Urothelium cell line (cell line): ENCODE measurements at regions not wholly inside any gene's neighbourhood (a gene's known extent, or its start where the extent isn't known, plus 50 kb on each side); places are given as distances from the start of the nearest gene placed in this dataset.
"Not testable (repeated sequence)": the region's sequence is repeated elsewhere in the genome, so short reads cannot be mapped to it uniquely, and the experiment has no call there.

Experiments used
- DNase-seq: peaks from one replicate; pipeline ENCODE4 v3.0.0; 2011; ENCODE audit warnings: low spot score, mixed read lengths
- FAIRE-seq: peaks from 2 replicates; lab custom pipeline; 2011; peaks lifted over from hg19 to GRCh38; lab: Jason Lieb, UNC

DNA sequence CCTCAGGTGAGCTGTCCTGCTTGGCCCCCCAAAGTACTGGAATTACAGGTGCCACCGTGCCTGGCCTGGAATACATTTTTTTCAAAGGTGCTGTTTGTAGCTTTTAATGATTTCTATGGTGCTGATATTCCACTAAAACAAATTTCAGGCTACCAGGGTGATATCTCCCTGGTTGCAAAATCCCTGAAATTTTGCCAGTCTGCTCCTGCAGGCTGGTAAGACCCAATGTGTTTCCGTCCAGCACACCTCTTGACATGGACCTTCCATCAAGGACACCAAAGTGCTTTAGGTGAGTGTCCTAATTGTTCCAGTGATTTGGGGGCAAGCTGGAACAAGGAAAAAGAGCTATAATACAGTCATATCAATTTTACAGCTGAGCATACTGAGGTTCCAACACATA lies 69.8 kb upstream of the KMT2C start:
- FAIRE-seq (no peak), DNase-seq (no peak)

DNA sequence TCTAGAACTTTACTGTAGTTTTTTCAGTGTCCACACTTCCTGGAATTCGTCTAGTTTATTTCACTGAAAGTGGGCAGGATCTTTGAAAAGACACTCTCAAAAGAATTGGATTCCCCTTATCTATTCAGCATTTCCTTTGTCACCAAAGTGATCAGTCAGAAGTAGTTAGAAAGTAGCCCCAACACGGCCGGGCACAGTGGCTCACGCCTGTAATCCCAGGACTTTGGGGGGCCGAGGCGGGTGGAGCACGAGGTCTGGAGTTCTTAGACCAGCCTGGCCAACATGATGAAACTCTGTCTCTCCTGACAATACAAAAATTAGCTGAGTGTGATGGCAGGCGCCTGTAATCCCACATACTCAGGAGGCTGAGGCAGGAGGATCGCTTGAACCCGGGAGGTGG lies 69.0 kb upstream of the KMT2C start:
- DNase-seq (no peak), FAIRE-seq (no peak)

DNA sequence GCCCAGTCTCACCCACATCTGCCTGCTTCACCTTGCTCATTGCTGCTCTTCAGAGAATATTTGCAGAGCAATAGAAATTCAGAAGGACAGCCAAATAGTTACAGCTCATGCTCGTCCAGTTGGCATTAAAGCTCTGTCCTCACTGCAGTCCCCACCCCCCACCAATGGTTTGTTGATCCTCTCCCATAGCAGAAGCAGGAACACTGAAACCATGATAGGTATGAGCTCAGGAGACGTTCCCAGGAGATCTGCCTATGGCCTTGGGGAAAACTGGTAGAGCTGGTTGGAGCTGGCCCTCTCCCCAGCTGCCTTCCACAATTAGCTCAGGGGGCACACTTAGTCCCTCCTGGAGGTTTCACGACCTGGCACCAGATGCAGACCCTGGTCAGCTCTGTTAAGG lies 68.6 kb upstream of the KMT2C start:
- FAIRE-seq (no peak), DNase-seq (no peak)

DNA sequence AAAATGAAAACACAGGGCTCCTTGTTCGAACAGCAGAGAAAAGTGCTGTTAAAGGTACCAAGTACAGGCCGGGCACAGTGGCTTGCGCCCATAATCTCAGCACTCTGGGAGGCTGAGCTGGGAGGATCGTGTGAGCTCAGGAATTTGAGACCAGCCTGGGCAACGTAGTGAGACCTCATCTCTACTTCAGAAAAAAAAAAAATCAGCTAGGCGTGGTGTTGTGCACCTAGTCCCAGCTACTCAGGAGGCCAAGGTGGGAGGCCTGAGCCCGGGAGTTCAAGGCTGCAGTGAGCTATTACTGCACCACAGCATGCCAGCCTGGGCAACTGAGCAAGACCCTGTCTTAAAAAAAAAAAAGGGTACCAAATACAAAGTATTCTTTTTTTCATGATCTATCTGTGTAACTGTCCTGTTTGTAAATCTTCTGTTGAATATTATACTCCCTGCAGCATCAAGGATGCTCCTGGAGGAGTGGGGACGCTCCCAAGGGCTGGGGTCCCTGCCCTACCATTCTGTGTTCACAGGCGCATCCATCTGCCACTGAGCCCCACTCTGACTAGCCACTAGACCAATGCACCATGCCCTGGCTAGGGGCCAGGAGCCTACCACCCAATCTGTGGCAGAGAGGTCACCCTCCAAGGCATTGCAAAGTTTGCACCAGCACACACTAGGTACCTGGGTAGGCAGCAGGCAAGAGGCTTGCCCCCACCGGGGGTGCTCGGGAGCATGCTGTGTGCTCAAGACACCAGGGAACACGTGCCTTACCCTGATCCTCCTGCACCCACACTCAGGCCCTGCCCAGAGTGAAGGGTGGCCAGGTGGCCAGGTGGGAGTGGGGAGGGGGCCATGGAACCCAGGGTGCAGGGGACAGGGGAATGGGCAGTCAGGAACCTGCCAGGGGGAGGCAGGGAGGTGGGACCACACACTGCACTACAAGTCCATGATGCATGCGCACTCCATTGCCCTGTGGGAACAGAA lies 67.3 kb upstream of the KMT2C start:
- no peak for DNase-seq
- FAIRE-seq: no peak

DNA sequence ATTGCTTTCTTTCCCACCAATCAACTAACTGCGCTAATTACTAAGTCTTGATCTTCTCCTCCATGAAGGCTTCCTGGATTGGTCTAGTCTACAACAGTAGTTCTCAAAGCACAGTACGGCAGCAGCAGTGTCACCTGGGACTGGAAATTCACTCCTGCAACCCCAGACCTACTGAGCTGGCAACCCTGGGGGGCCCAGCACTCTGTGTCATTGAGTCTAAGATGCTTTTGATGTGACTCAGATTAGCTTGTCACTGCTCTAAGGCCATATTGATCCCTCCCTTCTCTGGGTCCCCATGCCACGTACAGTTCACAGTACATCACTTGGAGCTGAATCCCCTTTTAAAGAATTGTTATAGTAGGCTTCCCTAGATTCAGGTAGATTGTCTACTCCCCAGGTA lies 65.7 kb upstream of the KMT2C start:
- FAIRE-seq (no peak), DNase-seq (no peak)

DNA sequence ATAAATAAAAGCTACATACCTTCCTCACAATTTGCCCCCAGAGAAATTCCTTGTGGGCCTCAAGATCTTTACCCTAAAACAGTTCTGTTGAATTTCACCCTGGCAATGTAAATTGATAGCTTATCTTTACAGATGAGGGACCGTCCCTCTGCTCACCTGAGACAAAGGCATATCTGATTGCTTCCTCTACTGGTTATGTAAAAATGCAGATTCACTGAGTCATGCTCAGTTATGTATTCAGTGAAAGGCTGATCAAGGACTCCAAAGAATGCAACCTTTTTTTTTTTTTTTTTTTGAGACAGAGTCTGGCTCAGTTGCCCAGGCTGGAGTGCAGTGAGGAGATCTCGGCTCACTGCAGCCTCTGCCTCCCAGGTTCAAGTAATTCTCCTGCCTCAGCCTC lies 64.2 kb upstream of the KMT2C start:
- FAIRE-seq, DNase-seq: not testable (repeated sequence)

DNA sequence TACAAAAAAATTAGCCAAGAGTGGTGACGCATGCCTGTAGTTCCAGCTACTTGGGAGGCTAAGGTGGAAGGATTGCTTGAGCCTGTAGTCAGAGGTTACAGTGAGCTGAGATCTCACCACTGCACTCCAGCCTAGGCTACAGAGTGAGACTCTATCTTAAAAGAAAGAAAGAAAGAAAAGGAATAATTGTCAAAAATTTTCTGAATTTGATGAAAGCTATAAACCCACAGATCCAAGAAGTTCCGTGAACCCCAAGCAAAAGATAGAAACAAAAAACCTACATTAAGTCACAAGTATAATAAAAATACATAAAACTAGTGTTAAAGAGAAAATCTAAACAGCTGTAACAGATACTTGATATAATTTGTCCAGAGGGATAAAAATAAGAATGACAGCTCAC lies 60.1 kb upstream of the KMT2C start:
- FAIRE-seq (no peak), DNase-seq (no peak)

DNA sequence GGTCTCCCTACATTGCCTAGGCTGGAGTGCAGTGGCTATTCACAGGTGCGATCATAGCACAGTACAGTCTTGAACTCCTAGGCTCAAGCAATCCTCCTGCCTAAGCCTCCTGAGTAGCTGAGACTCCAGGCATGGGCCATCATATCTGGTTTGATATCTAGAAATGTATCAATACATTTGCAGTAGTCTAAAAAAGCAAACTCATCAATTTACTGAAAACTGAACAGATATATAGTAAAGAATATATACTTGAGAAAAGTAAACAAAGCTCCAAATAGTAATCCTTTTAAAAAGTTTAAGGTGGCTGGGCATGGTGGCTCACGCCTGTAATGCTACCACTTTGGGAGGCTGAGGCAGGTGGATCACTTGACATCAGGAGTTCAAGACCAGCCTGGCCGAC lies 57.1 kb upstream of the KMT2C start:
- FAIRE-seq: no peak
- DNase-seq: no peak

DNA sequence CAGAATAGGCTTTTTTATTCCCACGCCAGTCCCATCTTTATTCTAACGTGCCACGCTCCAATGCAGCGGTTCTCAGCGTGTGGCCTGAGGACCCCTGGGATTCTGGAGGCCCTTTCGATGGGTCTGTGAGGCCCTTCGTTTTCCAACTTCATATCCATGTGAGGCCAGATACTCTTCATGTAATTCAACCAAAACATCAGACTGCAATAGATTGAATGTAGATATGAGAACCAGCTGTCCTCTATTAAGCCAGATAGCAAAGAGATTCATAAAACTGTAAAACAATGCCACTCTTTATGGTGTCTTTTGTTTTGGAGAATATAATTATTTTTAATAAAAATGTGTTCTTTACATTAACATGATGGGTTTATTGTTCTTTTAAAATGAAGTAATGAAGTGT lies 53.2 kb upstream of the KMT2C start:
- no peak for FAIRE-seq
- DNase-seq: no peak

DNA sequence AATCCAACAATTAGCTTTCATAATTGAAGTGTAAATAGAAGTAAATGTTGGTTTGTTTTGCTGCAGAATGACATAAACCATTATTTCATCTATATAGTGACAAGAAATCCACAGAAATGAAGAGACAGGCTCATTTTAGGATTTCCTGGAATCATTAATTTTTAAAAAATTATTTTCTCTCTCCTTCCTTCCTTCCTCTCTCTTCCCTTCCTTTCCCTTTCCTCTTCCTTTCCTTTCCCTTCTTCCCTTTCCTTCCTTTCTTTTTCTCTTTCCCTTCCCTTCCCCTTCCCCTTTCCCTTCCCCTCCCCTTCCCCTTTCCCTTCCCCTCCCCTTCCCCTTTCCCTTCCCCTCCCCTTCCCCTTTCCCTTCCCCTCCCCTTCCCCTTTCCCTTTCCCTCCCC lies 51.2 kb upstream of the KMT2C start:
- no peak for DNase-seq

DNA sequence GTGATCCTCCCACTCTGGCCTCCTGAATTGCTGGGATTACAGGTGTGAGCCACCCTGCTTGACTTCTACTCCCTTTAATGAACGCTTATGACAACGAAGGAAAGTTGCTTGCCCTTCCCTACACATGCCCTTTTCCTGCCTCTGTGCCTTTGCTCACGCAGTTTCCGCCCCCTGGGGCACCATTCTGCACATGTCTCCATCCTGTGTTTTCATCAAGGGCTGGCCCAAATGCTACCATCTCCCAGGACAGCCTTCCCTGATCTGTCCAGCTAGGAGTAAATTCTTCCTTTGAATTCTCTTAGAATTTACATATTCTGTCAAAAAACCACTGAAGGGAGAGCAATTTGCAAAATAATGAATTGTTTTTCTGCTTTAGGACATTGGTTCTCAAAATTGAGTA lies 50.0 kb upstream of the KMT2C start:
- no peak for FAIRE-seq
- DNase-seq: no peak

More for the DNA sequence above, 51.2 kb upstream of the KMT2C start:
- FAIRE-seq: no peak
